HG02571 (cell line): ENCODE measurements at regions not wholly inside any gene's neighbourhood (a gene's known extent, or its start where the extent isn't known, plus 50 kb on each side); places are given as distances from the start of the nearest gene placed in this dataset.
"Not testable (repeated sequence)": the region's sequence is repeated elsewhere in the genome, so short reads cannot be mapped to it uniquely, and the experiment has no call there.

Source experiments
- ATAC-seq: cut with Tn5 transposase; IDR thresholded peaks from one replicate; pipeline ENCODE4 v1.9.1; 2021; ENCODE audit warnings: mild to moderate bottlenecking, moderate library complexity; ENCODE audit not compliant: unreplicated experiment

DNA sequence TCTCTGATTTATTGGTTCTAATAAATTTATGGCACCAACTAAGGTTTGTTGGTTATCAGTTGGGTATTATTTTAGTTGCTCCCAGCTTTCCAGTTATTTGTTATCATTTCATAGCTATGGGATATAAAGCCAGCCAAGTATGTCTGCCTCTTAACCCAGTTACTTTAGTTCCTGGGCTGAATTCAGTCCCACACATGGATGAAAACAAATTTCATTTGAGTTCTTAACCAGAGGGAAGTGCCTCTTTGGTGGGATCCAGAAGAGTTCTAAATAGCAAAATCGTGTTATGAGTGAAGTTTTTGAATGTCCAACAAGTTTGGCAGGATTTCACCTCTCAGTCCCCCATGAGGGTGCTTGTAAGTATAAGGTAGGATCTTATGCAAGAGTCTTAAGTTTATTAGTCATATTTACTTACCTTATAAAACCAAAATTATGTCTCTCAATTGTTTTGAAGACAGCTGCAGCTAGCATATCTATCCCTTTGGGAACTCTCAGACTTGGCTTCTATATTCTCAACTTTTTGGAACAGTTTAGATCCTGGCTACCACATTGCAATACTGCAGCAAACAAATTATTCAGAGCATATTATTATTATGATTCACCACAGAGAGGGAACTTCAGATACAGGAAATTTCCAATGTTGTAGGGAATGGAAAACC is 683.6 kb downstream of the BCKDHB start:
- ATAC-seq: no peak

DNA sequence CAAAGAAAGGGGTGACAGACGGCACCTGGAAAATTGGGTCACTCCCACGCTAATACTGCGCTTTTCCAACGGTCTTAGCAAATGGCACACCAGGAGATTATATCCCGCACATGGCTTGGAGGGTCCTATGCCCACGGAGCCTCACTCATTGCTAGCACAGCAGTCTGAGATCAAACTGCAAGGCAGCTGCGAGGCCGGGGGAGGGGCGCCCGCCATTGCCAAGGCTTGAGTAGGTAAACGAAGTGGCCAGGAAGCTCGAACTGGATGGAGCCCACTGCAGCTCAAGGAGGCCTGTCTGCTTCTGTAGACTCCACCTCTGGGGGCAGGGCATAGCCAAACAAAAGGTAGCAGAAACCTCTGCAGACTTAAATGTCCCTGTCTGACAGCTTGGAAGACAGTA is 676.8 kb downstream of the BCKDHB start:
- not testable (repeated sequence) for ATAC-seq

DNA sequence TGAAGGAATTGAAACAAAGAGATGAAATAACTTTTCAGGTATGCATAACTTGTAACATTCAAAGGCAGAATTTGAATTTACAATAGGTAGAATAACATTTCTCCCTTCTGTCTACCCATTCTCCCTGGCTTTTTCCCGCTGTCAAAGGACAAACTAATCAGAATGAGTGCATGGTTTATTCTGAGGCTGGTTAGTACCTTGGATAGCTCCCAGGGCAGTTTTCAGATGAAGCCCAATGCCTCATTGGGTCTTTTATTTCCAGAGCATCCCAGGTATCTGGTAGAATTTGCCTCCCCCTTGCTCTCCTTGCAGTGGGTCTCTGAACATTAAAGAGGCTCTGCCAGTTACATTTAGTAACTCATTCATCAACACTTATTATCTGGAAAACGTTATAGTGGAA is 665.5 kb downstream of the BCKDHB start:
- ATAC-seq: no peak

DNA sequence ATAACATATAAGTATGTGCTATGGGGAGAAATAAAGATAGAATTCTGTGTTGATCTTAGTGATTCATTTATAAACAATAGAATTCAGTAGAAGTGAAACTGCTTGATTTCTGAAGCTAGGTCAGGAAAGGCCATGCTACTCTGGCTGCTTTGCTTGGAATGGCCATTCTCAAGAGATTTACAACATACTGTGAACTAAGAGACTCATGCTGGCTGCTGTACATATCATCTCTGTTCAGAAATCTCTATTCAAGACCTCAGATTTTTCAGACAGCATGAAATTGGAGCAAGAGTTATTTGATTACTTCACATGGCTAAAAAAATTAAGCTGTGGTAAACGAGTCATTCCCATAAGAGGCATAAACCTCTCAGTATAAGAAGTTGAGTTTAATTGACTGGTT is 662.6 kb downstream of the BCKDHB start:
- no peak for ATAC-seq

DNA sequence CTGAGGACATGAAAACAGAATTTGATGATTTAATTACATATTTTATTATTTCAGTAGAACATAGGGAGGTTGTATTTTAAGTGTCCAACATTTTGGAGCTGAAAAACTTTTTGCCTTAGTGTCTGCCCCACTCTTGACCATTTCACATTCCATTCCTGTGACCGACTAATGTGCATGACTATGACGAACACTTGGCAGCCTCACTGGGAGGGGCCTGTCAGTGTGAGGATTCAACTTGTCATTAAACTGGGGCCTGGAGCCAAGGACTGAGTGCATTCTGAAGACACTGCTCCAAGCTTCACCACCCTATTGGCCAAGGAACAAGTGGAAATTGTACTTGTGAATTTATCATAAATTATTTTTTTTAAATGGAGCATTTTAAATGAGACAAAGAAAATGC is 661.3 kb downstream of the BCKDHB start:
- no peak for ATAC-seq

DNA sequence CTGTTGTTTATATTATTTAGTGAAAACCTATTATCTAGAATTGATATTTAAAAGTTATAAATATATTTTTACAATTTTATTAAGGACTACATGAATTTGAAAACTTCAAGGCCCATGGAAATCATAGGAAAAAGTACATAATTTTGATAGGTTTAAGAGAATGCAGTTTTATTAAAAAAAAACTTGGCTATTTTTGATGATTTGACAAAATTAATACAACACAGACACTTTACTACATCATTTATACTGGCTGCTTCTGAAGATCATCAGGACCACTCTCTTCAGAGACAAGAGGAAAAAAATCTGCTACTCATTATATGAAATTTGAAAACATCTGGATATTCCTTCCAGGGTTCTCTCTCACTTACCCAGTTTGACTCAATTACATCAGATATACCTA is 637.7 kb downstream of the BCKDHB start:
- ATAC-seq: no peak

DNA sequence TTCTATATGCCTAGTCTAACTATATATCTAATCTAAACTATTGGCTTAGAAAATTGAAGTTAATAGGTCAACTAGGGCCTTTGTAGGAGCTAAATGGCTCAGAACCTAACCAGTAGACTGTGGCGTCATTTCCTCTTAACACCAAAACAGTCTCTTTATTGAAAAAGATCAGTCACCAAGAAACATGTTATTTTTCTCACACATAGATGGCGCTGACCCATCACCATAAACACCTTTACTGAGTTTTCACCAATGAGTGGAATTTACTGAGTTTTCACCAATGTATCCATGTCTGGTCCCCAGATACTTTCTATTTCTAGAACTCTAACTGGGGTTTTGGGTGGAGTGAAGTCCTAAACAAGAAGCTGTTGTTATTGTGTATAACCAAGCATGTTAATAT is 636.0 kb downstream of the BCKDHB start:
- no peak for ATAC-seq

DNA sequence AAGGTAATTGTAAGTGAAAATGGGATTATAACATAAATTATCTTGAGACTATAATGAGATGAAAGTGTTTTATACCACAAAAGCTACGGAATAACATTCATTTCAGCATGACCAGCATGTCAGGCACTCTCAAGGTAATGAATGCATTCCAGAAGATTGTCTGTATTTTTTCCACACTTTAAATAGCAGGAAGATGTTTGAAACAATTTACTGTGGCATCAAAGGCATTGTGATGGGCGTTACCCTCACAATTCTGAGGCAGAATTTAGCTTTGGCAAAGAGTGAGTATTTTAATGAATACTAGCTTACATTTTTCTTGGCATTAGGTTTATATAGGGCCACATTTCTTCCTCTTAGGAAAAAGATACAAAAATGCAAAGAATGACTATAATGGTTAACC is 627.2 kb downstream of the BCKDHB start:
- ATAC-seq: no peak

DNA sequence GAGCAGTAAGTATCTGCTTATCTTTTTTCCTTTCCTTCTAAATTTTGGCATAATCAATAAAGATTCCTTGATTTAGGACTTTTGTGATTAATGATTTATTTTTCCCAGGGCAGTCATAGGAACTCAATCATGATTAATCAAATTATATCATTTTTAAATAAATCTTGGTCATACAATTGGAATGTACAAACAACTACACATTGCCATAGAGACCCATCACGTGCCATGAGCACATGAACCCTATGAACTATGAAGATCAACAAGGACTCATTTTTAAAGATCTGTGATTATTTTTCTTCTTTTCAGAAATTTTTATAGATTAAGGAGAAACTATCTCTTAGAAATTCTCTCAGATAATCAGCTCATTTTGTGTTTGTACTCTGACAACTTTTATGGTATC is 622.4 kb downstream of the BCKDHB start:
- ATAC-seq: no peak

DNA sequence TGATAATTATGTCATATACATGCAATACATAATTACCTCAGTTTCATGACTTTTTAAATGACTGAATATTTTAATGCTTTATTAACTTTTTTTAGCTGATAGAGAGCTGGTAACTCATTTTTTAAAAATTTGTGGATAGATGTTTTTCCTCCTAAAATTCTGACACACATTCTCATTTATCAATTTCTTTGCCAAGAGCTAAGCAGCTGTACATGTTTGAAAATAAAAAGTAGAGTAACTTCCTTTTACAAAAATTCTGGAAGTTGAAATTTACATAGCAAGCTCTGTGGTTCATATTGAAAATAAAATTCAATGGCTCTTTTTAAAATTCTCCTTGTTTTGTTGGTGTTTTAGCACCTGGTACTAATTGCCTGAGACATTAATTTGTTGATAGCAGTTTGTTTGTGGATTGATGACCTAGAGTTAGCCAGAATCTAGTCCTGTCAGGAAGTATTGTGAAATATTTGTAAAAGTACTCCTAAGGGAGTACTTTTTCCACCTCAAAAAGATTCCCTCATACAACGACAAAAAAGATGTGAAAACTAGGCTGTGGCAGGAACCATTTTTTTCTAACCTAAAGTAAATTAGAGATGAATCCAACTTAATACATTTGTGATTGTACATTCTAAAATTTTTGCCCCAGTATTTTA is 621.8 kb downstream of the BCKDHB start:
- no peak for ATAC-seq

DNA sequence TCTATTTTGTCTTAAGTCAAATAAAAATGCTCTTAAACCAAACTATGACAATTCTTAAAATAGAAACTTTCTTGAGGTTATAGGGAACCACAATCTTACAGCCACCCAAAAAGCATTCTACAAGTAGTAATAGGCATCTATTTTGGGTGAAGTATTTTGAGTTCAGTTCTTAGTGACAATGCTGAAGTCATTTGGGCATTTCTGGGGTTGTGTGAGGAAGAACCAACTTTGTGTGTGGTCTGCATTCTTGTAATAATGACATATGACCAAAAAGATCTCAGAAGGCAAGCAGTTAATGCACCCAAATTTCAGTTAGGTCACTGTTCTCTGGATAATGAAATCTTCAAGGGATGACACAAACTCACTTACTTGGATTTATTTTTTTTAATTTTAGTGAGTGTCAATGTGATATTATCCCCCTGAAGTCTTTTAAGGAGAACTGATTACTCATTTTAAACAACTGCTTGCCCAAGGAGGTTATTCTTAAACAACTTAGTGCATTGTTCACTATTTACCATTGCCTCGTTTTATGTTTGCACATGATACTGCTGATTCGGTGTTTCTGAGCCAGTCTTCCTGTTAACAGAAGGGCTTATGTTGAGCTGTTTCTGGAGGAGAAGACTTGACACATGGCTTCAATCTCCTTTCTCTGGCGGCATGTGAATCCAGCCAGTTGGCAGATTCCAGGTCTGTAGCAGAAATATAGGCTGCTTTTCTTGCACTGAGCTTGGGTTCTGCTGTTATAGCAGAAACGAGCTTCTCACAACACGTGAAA is 618.9 kb downstream of the BCKDHB start:
- no peak for ATAC-seq

DNA sequence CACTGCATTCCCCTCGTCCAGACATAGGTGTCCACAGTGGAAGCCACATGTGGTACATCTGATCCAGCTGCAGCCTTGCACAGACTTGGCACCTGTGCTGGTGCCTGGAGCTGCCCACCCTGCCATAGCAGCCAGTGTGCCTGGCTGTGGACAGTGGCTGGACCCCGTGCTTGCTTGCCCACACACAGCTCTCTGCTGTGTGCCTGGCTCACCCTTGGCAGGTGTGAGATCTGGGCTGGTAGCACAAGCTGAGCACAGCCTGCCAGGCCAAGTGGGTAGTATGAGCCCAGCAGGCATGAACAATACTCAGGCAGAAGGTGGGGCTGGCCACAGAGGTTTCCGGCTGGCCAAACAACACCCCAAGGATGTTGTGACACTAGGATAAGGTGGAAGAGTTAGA is 614.4 kb downstream of the BCKDHB start:
- ATAC-seq: no peak

DNA sequence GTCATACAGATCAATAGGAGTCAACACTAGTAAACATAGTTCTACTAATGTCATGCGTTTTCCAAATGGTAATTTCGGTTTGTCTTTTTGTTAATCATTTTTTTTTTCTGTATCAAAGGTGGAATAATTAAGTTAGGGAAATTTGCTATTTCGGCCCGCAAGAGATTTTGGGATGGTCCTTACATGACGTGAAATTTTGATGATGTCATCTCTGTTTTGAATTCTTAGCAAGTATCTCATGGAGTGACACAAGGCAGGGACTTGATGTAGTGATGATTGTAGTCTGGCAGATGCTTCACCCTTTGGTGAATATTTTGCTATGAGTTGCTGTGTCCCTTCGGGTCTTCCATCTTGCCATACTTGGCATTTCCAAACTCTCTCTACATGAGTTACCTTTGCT is 608.0 kb downstream of the BCKDHB start:
- no peak for ATAC-seq

DNA sequence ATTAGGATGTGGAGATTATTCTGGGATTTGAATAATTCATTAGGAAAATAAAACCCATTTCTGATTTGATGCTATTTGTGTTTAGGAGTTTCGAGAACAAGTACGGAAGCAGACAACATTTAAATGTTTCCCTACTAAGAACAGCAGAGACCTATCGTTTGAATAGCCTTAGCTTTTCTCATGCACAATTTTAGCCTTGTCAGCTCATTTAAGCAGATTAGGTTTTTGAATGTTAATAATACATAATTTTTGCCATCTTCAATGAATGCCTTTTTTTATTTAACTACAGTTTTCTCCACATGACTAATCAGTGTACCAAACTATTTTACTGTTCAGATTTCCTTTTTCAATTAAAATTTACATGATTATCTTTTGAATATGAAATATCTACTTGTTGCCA is 592.0 kb downstream of the BCKDHB start:
- no peak for ATAC-seq

DNA sequence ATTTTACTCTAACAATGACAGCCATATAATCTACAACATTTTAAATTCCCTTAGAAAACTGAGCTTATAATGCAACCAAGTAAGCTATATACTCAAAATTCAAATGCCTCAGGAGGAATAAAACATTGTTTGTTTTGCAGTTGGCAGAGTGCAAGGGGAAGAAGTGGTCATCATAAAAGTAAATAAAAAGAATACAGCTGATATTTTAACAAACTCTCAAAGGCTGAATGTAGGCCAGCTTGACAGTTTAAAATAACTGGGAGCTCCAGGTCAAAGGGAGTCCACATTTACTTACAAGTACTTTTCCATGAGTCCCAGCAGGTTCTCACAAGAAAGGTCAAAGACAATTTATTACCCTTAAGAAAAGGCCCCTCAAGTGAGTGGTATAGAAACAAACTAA is 589.8 kb downstream of the BCKDHB start:
- no peak for ATAC-seq

DNA sequence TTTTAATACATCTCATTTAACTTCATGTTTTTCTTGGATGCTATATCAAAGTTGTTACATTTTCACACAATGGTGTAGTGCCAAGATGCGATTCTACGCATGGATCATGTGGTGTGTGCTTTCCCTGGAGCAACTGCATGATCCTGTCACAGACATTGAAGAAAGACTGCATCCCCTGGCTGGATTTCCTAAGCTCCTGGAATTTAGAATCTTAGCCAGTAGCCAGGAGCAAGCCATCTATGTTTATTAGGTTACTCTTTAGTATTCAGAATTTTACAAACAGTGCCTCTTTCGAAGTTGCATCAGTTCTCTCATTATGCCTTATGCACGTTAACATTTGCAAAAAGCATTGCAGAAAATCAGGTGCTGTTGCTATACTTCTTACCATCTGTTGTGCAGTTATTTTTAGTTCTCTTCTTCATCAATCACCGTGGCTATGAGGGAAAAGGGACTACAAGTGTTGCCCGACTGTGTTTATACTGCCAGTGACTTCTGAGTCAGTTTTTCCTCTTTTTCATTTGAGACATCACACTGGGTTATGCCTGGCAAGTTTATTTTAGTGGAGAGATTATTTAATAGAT is 584.2 kb downstream of the BCKDHB start:
- ATAC-seq: no peak

DNA sequence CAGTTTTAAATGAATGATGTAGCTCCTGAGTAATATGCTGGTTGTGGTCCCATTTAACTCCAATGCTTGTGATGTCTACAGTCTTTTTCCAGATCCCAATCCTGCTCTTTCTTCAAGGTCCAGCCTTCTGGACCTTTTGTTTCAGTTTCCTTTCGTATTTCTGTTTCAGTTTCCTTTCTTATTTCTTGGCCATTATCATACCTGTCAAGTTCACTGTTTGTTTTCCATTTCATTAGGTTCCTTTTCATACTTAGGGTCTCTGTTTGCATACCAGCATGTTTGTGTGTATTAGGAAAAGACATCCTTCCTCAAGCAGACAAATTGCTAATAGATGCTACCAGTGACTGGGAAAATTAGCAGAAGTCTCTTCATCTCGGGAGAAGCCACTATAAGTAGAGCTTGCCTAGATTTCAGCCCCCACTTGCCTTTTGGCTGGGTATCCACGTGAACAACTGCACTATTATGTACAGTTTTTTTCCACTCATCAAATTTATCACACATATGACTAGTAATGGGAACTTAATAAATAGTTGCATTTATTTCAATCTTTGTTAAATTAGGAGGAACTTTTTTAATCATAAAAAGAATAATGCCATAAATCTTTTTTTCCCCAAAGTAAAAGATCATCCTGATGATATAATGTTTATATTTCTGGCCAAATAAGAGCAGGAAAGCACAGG is 583.4 kb downstream of the BCKDHB start:
- no peak for ATAC-seq

DNA sequence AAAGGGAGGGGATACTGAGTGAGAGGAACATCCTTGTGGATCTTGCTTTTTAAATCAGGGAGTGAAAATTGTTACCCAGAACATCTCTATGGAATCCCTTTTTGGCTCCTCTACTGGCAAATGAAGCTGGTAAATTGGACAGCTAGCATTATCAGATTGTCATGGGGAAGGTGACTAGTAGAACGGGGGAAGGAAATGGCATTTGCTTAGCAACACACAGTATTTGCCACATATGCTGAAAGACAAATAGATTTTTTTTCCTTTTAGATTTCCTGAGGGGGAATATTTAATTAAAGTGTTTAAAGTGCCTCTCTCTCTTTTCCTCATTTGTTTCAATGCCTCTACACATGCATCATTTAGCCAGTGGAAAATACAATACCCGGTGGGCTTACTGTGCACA is 573.5 kb downstream of the BCKDHB start:
- ATAC-seq: no peak

DNA sequence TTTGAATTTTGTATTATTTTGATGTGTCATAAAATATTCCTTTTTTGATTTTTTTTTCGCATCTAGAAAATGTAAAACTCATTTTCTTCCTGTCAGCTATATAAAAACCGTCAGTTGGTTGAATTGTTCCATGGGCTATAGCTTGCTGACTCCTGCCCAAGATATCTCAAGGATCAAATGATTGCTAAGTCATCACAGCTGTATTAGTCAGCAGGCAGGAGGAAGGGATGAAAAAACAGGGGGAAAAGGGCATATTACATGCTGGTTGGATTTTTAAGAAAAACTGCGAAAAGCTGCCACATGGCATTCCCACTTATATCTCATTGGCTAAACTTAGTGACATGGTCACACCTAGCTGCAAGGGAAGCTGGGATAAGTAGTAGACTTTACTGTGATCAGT is 569.9 kb downstream of the BCKDHB start:
- no peak for ATAC-seq

DNA sequence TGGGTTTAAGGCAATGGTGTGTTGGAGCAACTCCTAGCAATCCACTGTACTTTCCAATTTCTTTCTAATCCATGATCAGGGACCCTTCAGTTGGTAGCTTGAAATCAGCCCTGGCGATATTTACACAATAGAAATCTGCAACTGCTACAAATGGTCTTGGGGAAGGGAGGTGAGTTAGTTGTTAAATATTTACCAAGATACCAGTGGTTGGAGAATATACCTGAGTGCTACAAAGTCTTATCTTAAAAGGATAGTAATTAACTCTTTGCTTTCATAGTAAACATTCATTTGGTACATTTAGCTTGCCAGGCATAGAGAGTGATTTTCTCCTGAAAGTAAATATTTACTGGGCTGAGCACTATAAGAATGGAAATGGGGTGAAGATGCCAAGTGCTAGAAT is 568.2 kb downstream of the BCKDHB start:
- ATAC-seq: no peak

DNA sequence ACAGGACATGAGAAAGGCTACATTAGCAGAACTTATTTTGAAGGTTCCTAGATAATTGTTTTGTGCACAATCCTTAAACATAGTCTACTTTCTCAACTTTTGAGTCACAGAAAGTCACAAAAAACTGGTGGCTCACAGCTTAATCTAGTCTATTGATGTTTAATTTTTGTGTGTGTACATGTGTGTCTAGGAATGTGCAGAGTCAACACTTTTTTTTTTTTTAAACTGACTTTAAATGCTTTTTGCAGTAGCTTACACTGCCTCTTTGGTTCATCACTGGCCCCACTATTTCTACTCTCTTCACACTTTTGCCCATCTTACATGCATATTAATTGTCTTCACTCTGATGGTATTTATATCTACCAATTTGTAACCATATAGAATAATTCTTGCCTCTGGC is 566.9 kb downstream of the BCKDHB start:
- no peak for ATAC-seq
